OCI-LY1 (cell line): ENCODE measurements at regions not wholly inside any gene's neighbourhood (a gene's known extent, or its start where the extent isn't known, plus 50 kb on each side); places are given as distances from the start of the nearest gene placed in this dataset.

Experiments
- CTCF ChIP-seq: fragments of 200-600 bp; sonication (generic), shearing (Covaris generic); IDR thresholded peaks from 2 replicates; pipeline ENCODE4 v1.5.1; 2017; ENCODE audit warnings: mild to moderate bottlenecking, antibody characterized with exemption, low read length, moderate library complexity, mixed read lengths
- EZH2 ChIP-seq: fragments of 200-600 bp; sonication (generic), shearing (Covaris generic); IDR thresholded peaks from 2 replicates; pipeline ENCODE4 v1.8.0; 2017; ENCODE audit warnings: borderline replicate concordance, mixed run types, mild to moderate bottlenecking, antibody characterized with exemption, low read length, moderate library complexity, mixed read lengths

- TF ChIP-seq CTCF (no peak), EZH2 (no peak)
These were observed 1484.5 kb upstream of the ZEB2 start for GRCh38 chr2:146004462-146004861.
